ENCODE measurements at regions not wholly inside any gene's neighbourhood (a gene's known extent, or its start where the extent isn't known, plus 50 kb on each side); places are given as distances from the start of the nearest gene placed in this dataset.
A peak's percentile ranks its signal among the peaks of the same experiment; 100 is the strongest.
"Not testable (repeated sequence)": the region's sequence is repeated elsewhere in the genome, so short reads cannot be mapped to it uniquely, and the experiment has no call there.

- DNase-seq: not testable (repeated sequence)
These were observed 53.0 kb upstream of the C1QTNF3 start for GRCh38 chr5:34096033-34096432.

- not testable (repeated sequence) for DNase-seq
These were observed 56.9 kb upstream of the C1QTNF3 start for GRCh38 chr5:34099891-34100290.

GRCh38 chr5:34101567-34101966, 58.6 kb upstream of the C1QTNF3 start:
- DNase-seq: not testable (repeated sequence)

- not testable (repeated sequence) for DNase-seq
These were observed 65.9 kb upstream of the C1QTNF3 start for GRCh38 chr5:34108897-34109296.

GRCh38 chr5:34124280-34124679, 81.3 kb upstream of the C1QTNF3 start:
- DNase-seq: not testable (repeated sequence)

GRCh38 chr5:34125354-34125753, 82.3 kb upstream of the C1QTNF3 start:
- DNase-seq: not testable (repeated sequence)

- DNase-seq: not testable (repeated sequence)
These were observed 83.7 kb upstream of the C1QTNF3 start for GRCh38 chr5:34126741-34127140.

GRCh38 chr5:34127818-34128217, 84.8 kb upstream of the C1QTNF3 start:
- not testable (repeated sequence) for DNase-seq

GRCh38 chr5:34128890-34129289, 85.9 kb upstream of the C1QTNF3 start:
- DNase-seq: not testable (repeated sequence)

- DNase-seq: not testable (repeated sequence)
These were observed 112.0 kb upstream of the C1QTNF3 start for GRCh38 chr5:34154988-34155387.

- DNase-seq: not testable (repeated sequence)
These were observed 113.8 kb upstream of the C1QTNF3 start for GRCh38 chr5:34156703-34157414.

GRCh38 chr5:34160904-34161303, 117.9 kb upstream of the C1QTNF3 start:
- not testable (repeated sequence) for DNase-seq

GRCh38 chr5:34171398-34171797, 128.4 kb upstream of the C1QTNF3 start:
- DNase-seq: not testable (repeated sequence)

GRCh38 chr5:34179453-34180190, 136.6 kb upstream of the C1QTNF3 start:
- peak; percentile 9 for DNase-seq

GRCh38 chr5:34180225-34180624, 137.2 kb upstream of the C1QTNF3 start:
- not testable (repeated sequence) for DNase-seq

- not testable (repeated sequence) for DNase-seq
These were observed 138.1 kb upstream of the C1QTNF3 start for GRCh38 chr5:34180940-34181614.

GRCh38 chr5:34185005-34185404, 142.0 kb upstream of the C1QTNF3 start:
- DNase-seq: not testable (repeated sequence)

- DNase-seq: not testable (repeated sequence)
These were observed 142.6 kb upstream of the C1QTNF3 start for GRCh38 chr5:34185572-34185971.

- not testable (repeated sequence) for DNase-seq
These were observed 143.1 kb upstream of the C1QTNF3 start for GRCh38 chr5:34186108-34186507.

- DNase-seq: peak; percentile 7
These were observed 143.9 kb upstream of the C1QTNF3 start for GRCh38 chr5:34186865-34187264.

- DNase-seq: not testable (repeated sequence)
These were observed 144.4 kb upstream of the C1QTNF3 start for GRCh38 chr5:34187441-34187840.

- DNase-seq: peak; percentile 62
These were observed 145.2 kb upstream of the C1QTNF3 start for GRCh38 chr5:34188001-34188822.

GRCh38 chr5:34189246-34189645, 146.2 kb upstream of the C1QTNF3 start:
- not testable (repeated sequence) for DNase-seq
